Esophagus (tissue), 2 donors: ENCODE measurements at regions not wholly inside any gene's neighbourhood (a gene's known extent, or its start where the extent isn't known, plus 50 kb on each side); places are given as distances from the start of the nearest gene placed in this dataset.

Source experiments
- H3K27ac ChIP-seq, 2 donors: one replicate each; pipeline ENCODE4 v1.5.1; 2013; ENCODE audit warnings: low read depth in 2 of 2, mild to moderate bottlenecking in 2 of 2, inconsistent platforms in 1 of 2, low read length in 1 of 2, moderate library complexity in 1 of 2
- H3K27me3 ChIP-seq, 2 donors: one replicate each; pipeline ENCODE4 v1.6.1; 2013; ENCODE audit warnings: low read length in 2 of 2, control low read depth in 1 of 2, mild to moderate bottlenecking in 1 of 2; ENCODE audit not compliant: insufficient read depth in 2 of 2, control insufficient read depth in 1 of 2
- H3K36me3 ChIP-seq, 2 donors: one replicate each; pipeline ENCODE4 v1.6.1; 2013; ENCODE audit warnings: low read length in 1 of 2; ENCODE audit not compliant: control insufficient read depth in 2 of 2, insufficient read depth in 2 of 2
- H3K4me1 ChIP-seq, 2 donors: one replicate each; pipeline ENCODE4 v1.6.1; 2013; ENCODE audit warnings: low read length in 1 of 2; ENCODE audit not compliant: control insufficient read depth in 2 of 2, insufficient read depth in 2 of 2
- H3K4me3 ChIP-seq, 2 donors: one replicate each; pipeline ENCODE4 v1.5.1; 2013; ENCODE audit warnings: low read length in 2 of 2, mild to moderate bottlenecking in 2 of 2, low read depth in 1 of 2, moderate library complexity in 1 of 2
- H3K9me3 ChIP-seq, 2 donors: one replicate each; pipeline ENCODE4 v1.6.1; 2013; ENCODE audit warnings: mild to moderate bottlenecking in 2 of 2, low read depth in 1 of 2, low read length in 1 of 2, moderate library complexity in 1 of 2; ENCODE audit not compliant: control insufficient read depth in 2 of 2, insufficient read depth in 1 of 2
- WGBS, 2 donors: extraction: QIAGEN DNeasy Blood & Tissue Kit; methylation state at CpG; one replicate each; pipeline ENCODE4 v1.1.7; 2013; 5-methylcytosine and 5-hydroxymethylcytosine counted together
- donor health status: healthy with polysubstance abuse.
- donor health status: Bipolar disorder and iron deficiency.

- Histone ChIP-seq H3K27me3 (no peaks in the 10 kb centered on the region), H3K27ac (no peak overlapping the region), H3K36me3 (no peaks in the 10 kb centered on the region), H3K4me3 (no peak overlapping the region), H3K9me3 (peaks cover 0 to 4% of the 10 kb centered on the region in 2 donors), H3K4me1 (no peaks in the 10 kb centered on the region)
- 82 to 84% methylated on average over 18 to 19 of the region's 19 CpGs for WGBS, 2 donors
These were observed 556.8 kb downstream of the GABRG1 start for GRCh38 chr4:45566896-45567603.

GRCh38 chr4:45554423-45554822 lies 569.4 kb downstream of the GABRG1 start:
- H3K27ac ChIP-seq = no peak overlapping the region
- no peaks in the 10 kb centered on the region for H3K9me3 ChIP-seq
- H3K4me3 ChIP-seq = no peak overlapping the region
- no peaks in the 10 kb centered on the region for H3K4me1 ChIP-seq
- no peaks in the 10 kb centered on the region for H3K27me3 ChIP-seq
- no peaks in the 10 kb centered on the region for H3K36me3 ChIP-seq
- 37 to 61% methylated on average over 1 of the region's 1 CpG for WGBS, 2 donors

GRCh38 chr4:45550766-45551366 lies 573.0 kb downstream of the GABRG1 start:
- Histone ChIP-seq H3K27ac (no peak overlapping the region), H3K9me3 (no peaks in the 10 kb centered on the region), H3K36me3 (no peaks in the 10 kb centered on the region), H3K4me3 (no peak overlapping the region), H3K27me3 (no peaks in the 10 kb centered on the region), H3K4me1 (no peaks in the 10 kb centered on the region)
- 35 to 39% methylated on average over 4 of the region's 4 CpGs for WGBS, 2 donors

- H3K27me3 ChIP-seq = no peaks in the 10 kb centered on the region
- no peaks in the 10 kb centered on the region for H3K4me1 ChIP-seq
- H3K27ac ChIP-seq = no peak overlapping the region
- no peak overlapping the region for H3K4me3 ChIP-seq
- no peaks in the 10 kb centered on the region for H3K9me3 ChIP-seq
- H3K36me3 ChIP-seq = no peaks in the 10 kb centered on the region
- 83 to 85% methylated on average over 2 of the region's 2 CpGs for WGBS, 2 donors
These were observed 584.6 kb downstream of the GABRG1 start for GRCh38 chr4:45539142-45539814.

GRCh38 chr4:45530498-45530897 lies 593.4 kb downstream of the GABRG1 start:
- Histone ChIP-seq H3K36me3 (no peaks in the 10 kb centered on the region), H3K27me3 (no peaks in the 10 kb centered on the region), H3K9me3 (peaks cover 3 to 9% of the 10 kb centered on the region in 2 donors), H3K27ac (no peak overlapping the region), H3K4me3 (no peak overlapping the region), H3K4me1 (no peaks in the 10 kb centered on the region)
- 92 to 94% methylated on average over 14 of the region's 14 CpGs for WGBS, 2 donors

GRCh38 chr4:45527160-45527559 lies 596.7 kb downstream of the GABRG1 start:
- no peak overlapping the region for H3K27ac ChIP-seq
- H3K4me3 ChIP-seq = no peak overlapping the region
- no peaks in the 10 kb centered on the region for H3K4me1 ChIP-seq
- no peaks in the 10 kb centered on the region for H3K27me3 ChIP-seq
- 93 to 94% methylated on average over 3 of the region's 3 CpGs for WGBS, 2 donors
- no peaks in the 10 kb centered on the region for H3K36me3 ChIP-seq
- H3K9me3 ChIP-seq = peaks cover 3 to 9% of the 10 kb centered on the region in 2 donors

GRCh38 chr4:45518832-45519231 lies 605.0 kb downstream of the GABRG1 start:
- no peak overlapping the region for H3K27ac ChIP-seq
- H3K4me1 ChIP-seq = no peaks in the 10 kb centered on the region
- WGBS, 2 donors = 86 to 87% methylated on average over 6 of the region's 6 CpGs
- no peak overlapping the region for H3K4me3 ChIP-seq
- H3K27me3 ChIP-seq = no peaks in the 10 kb centered on the region
- no peaks in the 10 kb centered on the region for H3K36me3 ChIP-seq
- H3K9me3 ChIP-seq = no peaks in the 10 kb centered on the region

- Histone ChIP-seq H3K9me3 (no peaks in the 10 kb centered on the region), H3K27me3 (no peaks in the 10 kb centered on the region), H3K4me1 (no peaks in the 10 kb centered on the region), H3K4me3 (no peak overlapping the region), H3K27ac (no peak overlapping the region), H3K36me3 (no peaks in the 10 kb centered on the region)
- 40 to 46% methylated on average over 2 of the region's 2 CpGs for WGBS, 2 donors
These were observed 621.4 kb downstream of the GABRG1 start for GRCh38 chr4:45502471-45502870.

GRCh38 chr4:45484740-45485139 lies 639.1 kb downstream of the GABRG1 start:
- H3K27ac ChIP-seq = no peak overlapping the region
- no peaks in the 10 kb centered on the region for H3K4me1 ChIP-seq
- H3K4me3 ChIP-seq = no peak overlapping the region
- WGBS, 2 donors = 26 to 36% methylated on average over 1 of the region's 1 CpG
- H3K9me3 ChIP-seq = peaks cover 0 to 1% of the 10 kb centered on the region in 2 donors
- no peaks in the 10 kb centered on the region for H3K36me3 ChIP-seq
- no peaks in the 10 kb centered on the region for H3K27me3 ChIP-seq
